ENCODE measurements at regions not wholly inside any gene's neighbourhood (a gene's known extent, or its start where the extent isn't known, plus 50 kb on each side); places are given as distances from the start of the nearest gene placed in this dataset.

- H3K4ac ChIP-seq (ENCODE audit: low read depth, low read length), result no peak overlapping the region
- no peak overlapping the region for H4K5ac ChIP-seq (ENCODE audit: insufficient read length, low read depth, low read length)
Observed at GRCh38 chr19:28971513-28971912, 241.4 kb downstream of the UQCRFS1 start.

More at GRCh38 chr19:28971513-28971912, 241.4 kb downstream of the UQCRFS1 start:
- Histone ChIP-seq H4K91ac (ENCODE audit: insufficient read length, low read depth, low read length) (no peak overlapping the region), H4K20me1 (ENCODE audit: control insufficient read depth, insufficient read depth, insufficient read length) (no peaks in the 10 kb centered on the region), H2BK15ac (ENCODE audit: low read depth, low read length) (no peak overlapping the region), H3K14ac (ENCODE audit: insufficient read depth, low read length) (no peak overlapping the region), H3K23ac (ENCODE audit: insufficient read length, low read depth, low read length) (no peak overlapping the region), H2AK5ac (ENCODE audit: insufficient read length, low read length) (no peak overlapping the region), H4K8ac (replicated peaks; ENCODE audit: insufficient read length, low read depth, low read length) (no peak overlapping the region), H2BK5ac (ENCODE audit: insufficient read length, low read length) (no peak overlapping the region), H3K9me3 (ENCODE audit: control insufficient read depth, low read depth, low read length) (no peaks in the 10 kb centered on the region), H3K23me2 (ENCODE audit: insufficient read length, low read depth, low read length, poor library complexity, severe bottlenecking) (no peaks in the 10 kb centered on the region), H2BK20ac (ENCODE audit: low read depth, low read length, poor library complexity, severe bottlenecking) (no peak overlapping the region), H2AFZ (ENCODE audit: low read length) (no peak overlapping the region), H3K27ac (ENCODE audit: insufficient read length, low read depth, low read length) (no peak overlapping the region), H3K79me1 (ENCODE audit: insufficient read depth, low read depth, low read length, poor library complexity, severe bottlenecking) (no peaks in the 10 kb centered on the region), H3K4me2 (ENCODE audit: insufficient read depth, insufficient read length, low read length) (no peak overlapping the region), H3K4me1 (ENCODE audit: insufficient read depth, low read length) (no peaks in the 10 kb centered on the region), H2BK120ac (ENCODE audit: low read depth, low read length, poor library complexity, severe bottlenecking) (no peak overlapping the region), H3K27me3 (ENCODE audit: insufficient read depth, low read length) (no peaks in the 10 kb centered on the region), H2BK12ac (ENCODE audit: insufficient read length, low read depth, low read length) (no peak overlapping the region), H3K9ac (ENCODE audit: extremely low read depth, insufficient read length, low read length) (no peak overlapping the region), H3K79me2 (ENCODE audit: insufficient read depth, low read length) (no peaks in the 10 kb centered on the region), H3T11ph (ENCODE audit: low read length) (no peak overlapping the region), H3K18ac (ENCODE audit: insufficient read length, low read depth, low read length) (no peak overlapping the region), H3K56ac (ENCODE audit: insufficient read length, low read depth, low read length) (no peak overlapping the region)
- TF ChIP-seq CTCF (conservative IDR thresholded peaks at IDR 0.05), result no peak
- no peak for DNase-seq
- Mint-ChIP-seq H3K9me3 (no peaks in the 10 kb centered on the region), H3K27me3 (ENCODE audit: low read depth) (peaks cover 2% of the 10 kb centered on the region), H3K36me3 (ENCODE audit: insufficient read depth in 1 of 3, low read depth in 3 of 3) (no peaks in the 10 kb centered on the region; a peak in 1 of 7 replicates), H3K4me3 (no peak overlapping the region), H3K4me1 (peaks cover 0 to 6% of the 10 kb centered on the region in 2 experiments; a peak in 2 of 4 replicates), H3K27ac (no peak overlapping the region)
- no CpG with 5 or more reads among the region's 2 CpGs for WGBS (ENCODE audit: extremely low coverage, insufficient read length, low lambda C conversion rate)
